GM12874 (cell line): ENCODE measurements at regions not wholly inside any gene's neighbourhood (a gene's known extent, or its start where the extent isn't known, plus 50 kb on each side); places are given as distances from the start of the nearest gene placed in this dataset.

Experiments used
- CTCF ChIP-seq: IDR thresholded peaks from 2 replicates; pipeline ENCODE4 v1.5.1; 2011; ENCODE audit warnings: low read depth, mild to moderate bottlenecking, control low read depth, low read length, moderate library complexity; ENCODE audit not compliant: insufficient read depth

GRCh38 chr1:208314431-208314830 lies 70.2 kb upstream of the PLXNA2 start:
- no peak for TF ChIP-seq CTCF

- no peak for TF ChIP-seq CTCF
Observed at GRCh38 chr1:208318150-208318734, 74.1 kb upstream of the PLXNA2 start.

- no peak for TF ChIP-seq CTCF
Observed at GRCh38 chr1:208324005-208324404, 79.8 kb upstream of the PLXNA2 start.

GRCh38 chr1:208326033-208326432 lies 81.8 kb upstream of the PLXNA2 start:
- TF ChIP-seq CTCF, result no peak

GRCh38 chr1:208329300-208329699 lies 85.1 kb upstream of the PLXNA2 start:
- TF ChIP-seq CTCF, result no peak

- TF ChIP-seq CTCF, result no peak
Observed at GRCh38 chr1:208332036-208332773, 88.0 kb upstream of the PLXNA2 start.

GRCh38 chr1:208332774-208333126 lies 88.6 kb upstream of the PLXNA2 start:
- no peak for TF ChIP-seq CTCF
